Suprapubic skin (tissue), 4 donors: ENCODE measurements at regions not wholly inside any gene's neighbourhood (a gene's known extent, or its start where the extent isn't known, plus 50 kb on each side); places are given as distances from the start of the nearest gene placed in this dataset.

Experiments used
- CTCF ChIP-seq, 2 donors: fragments of 200-600 bp in 1 of 2; fragments of 450-650 bp in 1 of 2; sonication (generic) in 1 of 2; IDR thresholded peaks; one replicate each; pipeline ENCODE4 v1.5.1; 2016 to 2019; ENCODE audit warnings: antibody characterized with exemption in 2 of 2, mild to moderate bottlenecking in 1 of 2, moderate library complexity in 1 of 2
- EP300 ChIP-seq: sonication (generic); formaldehyde crosslinking; IDR thresholded peaks from one replicate; pipeline ENCODE4 v1.6.1; 2017; ENCODE audit warnings: antibody characterized with exemption
- POLR2AphosphoS5 ChIP-seq, 3 donors: sonication (generic); formaldehyde crosslinking; IDR thresholded peaks; one replicate each; pipeline ENCODE4 v1.6.1; 2017; ENCODE audit warnings: antibody characterized with exemption in 3 of 3

DNA sequence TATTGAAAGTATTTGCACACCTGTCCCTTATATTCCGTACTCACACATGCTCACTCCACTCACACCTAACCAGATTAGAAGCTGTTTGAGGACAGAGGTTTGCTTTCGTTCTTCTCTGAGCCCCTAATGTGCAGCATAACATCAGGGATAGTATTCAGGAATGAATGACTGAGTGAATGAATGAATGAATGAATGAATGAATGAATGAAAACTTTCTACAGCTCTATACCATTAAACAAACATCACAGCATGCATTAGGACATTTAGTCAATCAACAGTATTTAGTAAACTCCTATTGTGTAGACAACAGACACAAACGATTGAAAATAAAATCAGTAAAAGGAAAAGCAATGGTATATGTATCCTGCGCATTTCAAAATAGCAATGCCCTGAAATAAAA lies 212.7 kb downstream of the SHQ1 start:
- TF ChIP-seq CTCF (IDR thresholded peaks at IDR 0.05) (no peak), EP300 (no peak), POLR2AphosphoS5 (IDR thresholded peaks at IDR 0.05) (no peak)
